ENCODE measurements at regions not wholly inside any gene's neighbourhood (a gene's known extent, or its start where the extent isn't known, plus 50 kb on each side); places are given as distances from the start of the nearest gene placed in this dataset.

DNA sequence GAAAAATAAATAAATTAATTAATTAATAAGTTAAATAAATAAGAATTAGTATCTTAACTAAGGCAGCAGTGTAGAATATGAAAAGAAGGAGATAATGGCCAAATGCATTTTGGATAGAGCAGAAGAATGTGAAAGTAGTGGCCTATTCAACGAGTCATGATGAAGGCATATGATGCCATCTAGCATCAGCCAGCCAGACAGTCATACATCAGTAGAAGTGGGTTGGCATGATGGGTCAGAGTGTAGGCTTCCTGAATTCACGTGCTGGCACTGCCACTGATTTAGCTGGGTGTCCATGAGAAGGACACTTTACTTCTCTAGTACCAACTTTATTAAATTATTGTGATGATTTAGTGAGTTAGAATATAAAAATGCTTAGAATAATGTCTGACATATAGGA, 256.1 kb upstream of the ARPP21 start:
- H3K9me3 Mint-ChIP-seq, result peaks cover 2 to 13% (median 10%) of the 10 kb centered on the region in 8 donors
- no peaks in the 10 kb centered on the region for H3K4me1 Mint-ChIP-seq
- H3K4me1 ChIP-seq (ENCODE audit: insufficient read depth, low read length), result no peaks in the 10 kb centered on the region
- no peaks in the 10 kb centered on the region for H3K9me3 ChIP-seq (ENCODE audit: control insufficient read depth in 1 of 2, low read length in 2 of 2)
- H3K27ac Mint-ChIP-seq, result no peak overlapping the region
- H3K4me3 Mint-ChIP-seq, result no peak overlapping the region
- ChIA-PET POLR2A (ENCODE audit: partially characterized antibody) (no interaction called here), CTCF (ENCODE audit: partially characterized antibody) (no interaction called here)
- no peaks in the 10 kb centered on the region for H3K36me3 Mint-ChIP-seq
- no peak for DNase-seq
- H3K27ac ChIP-seq (ENCODE audit: low read depth, low read length), result no peak overlapping the region
- intact Hi-C loops (cut with micrococcal nuclease), result no loop called here
- no peaks in the 10 kb centered on the region for H3K36me3 ChIP-seq (ENCODE audit: insufficient read depth, low read length)
- H3K27me3 Mint-ChIP-seq, result no peaks in the 10 kb centered on the region
- H3K27me3 ChIP-seq (ENCODE audit: insufficient read depth, low read length), result no peaks in the 10 kb centered on the region
- H3K4me3 ChIP-seq (ENCODE audit: low read length in 2 of 2), result no peak overlapping the region

DNA sequence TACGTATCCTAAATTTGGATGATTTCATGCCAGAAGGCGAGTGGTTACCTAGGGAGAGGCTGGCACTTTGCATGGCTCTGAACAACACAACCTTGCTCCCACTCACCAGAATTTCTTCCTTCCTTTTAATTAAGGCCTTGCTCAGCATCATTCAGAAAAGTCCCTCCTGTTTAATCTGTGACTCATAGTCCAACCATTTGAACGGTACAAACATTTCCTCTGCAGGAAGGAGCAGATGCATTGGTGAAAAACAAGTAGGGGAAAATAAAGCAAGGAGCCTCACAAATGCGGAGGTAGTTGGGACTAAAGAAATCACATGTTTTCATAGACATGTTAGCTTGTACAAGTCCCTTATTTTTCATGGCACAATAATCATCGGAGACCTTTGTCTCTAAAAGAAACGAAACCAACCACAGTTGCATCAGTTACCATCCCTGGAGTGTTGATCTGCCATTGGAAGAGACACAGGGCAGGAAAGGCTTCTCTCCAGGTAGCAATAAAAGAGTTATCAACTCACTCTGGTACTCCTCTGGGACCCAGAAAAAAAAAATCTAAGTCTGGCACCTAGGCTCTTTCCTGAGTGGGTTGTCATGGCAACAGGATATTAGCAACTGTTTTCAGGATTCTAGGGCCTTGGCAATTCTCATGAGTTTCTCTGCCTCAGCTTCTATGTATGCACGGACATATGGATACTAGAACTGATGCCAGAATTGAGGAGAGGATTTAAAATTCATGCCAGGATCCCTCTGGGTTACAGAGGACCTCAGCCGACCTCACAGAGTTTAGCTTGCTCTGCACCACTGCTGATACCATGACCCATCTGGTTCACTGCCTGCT, 255.4 kb upstream of the ARPP21 start:
- POLR2A ChIA-PET (ENCODE audit: partially characterized antibody), result no interaction called here
- H3K27me3 Mint-ChIP-seq, result no peaks in the 10 kb centered on the region
- no peaks in the 10 kb centered on the region for H3K36me3 ChIP-seq (ENCODE audit: insufficient read depth, low read length)
- CTCF ChIA-PET (ENCODE audit: partially characterized antibody), result no interaction called here
- H3K27ac Mint-ChIP-seq, result no peak overlapping the region
- intact Hi-C loops (cut with micrococcal nuclease), result no loop called here
- H3K4me3 Mint-ChIP-seq, result no peak overlapping the region
- H3K4me1 Mint-ChIP-seq, result no peaks in the 10 kb centered on the region
- no peaks in the 10 kb centered on the region for H3K36me3 Mint-ChIP-seq
- no peak overlapping the region for H3K27ac ChIP-seq (ENCODE audit: low read depth, low read length)
- H3K4me1 ChIP-seq (ENCODE audit: insufficient read depth, low read length), result no peaks in the 10 kb centered on the region
- no peaks in the 10 kb centered on the region for H3K9me3 ChIP-seq (ENCODE audit: control insufficient read depth in 1 of 2, low read length in 2 of 2)
- H3K27me3 ChIP-seq (ENCODE audit: insufficient read depth, low read length), result no peaks in the 10 kb centered on the region
- DNase-seq, result no peak
- peaks cover 6 to 14% (median 11%) of the 10 kb centered on the region in 8 donors for H3K9me3 Mint-ChIP-seq
- no peak overlapping the region for H3K4me3 ChIP-seq (ENCODE audit: low read length in 2 of 2)

DNA sequence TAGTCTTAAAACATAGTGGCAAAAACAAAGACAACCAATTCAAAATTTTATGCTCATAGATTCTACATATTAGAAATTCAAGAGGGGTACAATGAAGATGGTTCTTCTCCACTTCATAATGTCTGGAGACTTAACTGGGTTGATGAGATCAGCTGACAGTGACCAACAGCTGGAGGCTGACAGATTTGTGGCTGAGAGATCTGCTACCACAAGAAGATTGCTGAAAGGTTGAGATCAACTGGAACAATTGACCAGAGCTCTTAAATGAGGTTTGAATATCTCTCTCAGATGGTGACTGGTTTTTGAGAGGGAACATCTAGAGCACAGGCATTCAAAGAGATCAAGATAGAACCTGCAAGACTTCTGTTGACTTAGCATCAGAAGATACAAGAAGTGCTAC, 254.1 kb upstream of the ARPP21 start:
- Histone ChIP-seq H3K4me3 (ENCODE audit: low read length in 2 of 2) (no peak overlapping the region), H3K36me3 (ENCODE audit: insufficient read depth, low read length) (no peaks in the 10 kb centered on the region), H3K4me1 (ENCODE audit: insufficient read depth, low read length) (no peaks in the 10 kb centered on the region), H3K9me3 (ENCODE audit: control insufficient read depth in 1 of 2, low read length in 2 of 2) (no peaks in the 10 kb centered on the region), H3K27me3 (ENCODE audit: insufficient read depth, low read length) (no peaks in the 10 kb centered on the region), H3K27ac (ENCODE audit: low read depth, low read length) (no peak overlapping the region)
- no peak for DNase-seq
- intact Hi-C loops (cut with micrococcal nuclease), result no loop called here
- H3K36me3 Mint-ChIP-seq, result no peaks in the 10 kb centered on the region
- H3K27ac Mint-ChIP-seq, result no peak overlapping the region
- ChIA-PET CTCF (ENCODE audit: partially characterized antibody) (no interaction called here), POLR2A (ENCODE audit: partially characterized antibody) (no interaction called here)
- H3K4me1 Mint-ChIP-seq, result no peaks in the 10 kb centered on the region
- H3K9me3 Mint-ChIP-seq, result peaks cover 5 to 15% (median 11%) of the 10 kb centered on the region in 8 donors
- no peaks in the 10 kb centered on the region for H3K27me3 Mint-ChIP-seq
- H3K4me3 Mint-ChIP-seq, result no peak overlapping the region

DNA sequence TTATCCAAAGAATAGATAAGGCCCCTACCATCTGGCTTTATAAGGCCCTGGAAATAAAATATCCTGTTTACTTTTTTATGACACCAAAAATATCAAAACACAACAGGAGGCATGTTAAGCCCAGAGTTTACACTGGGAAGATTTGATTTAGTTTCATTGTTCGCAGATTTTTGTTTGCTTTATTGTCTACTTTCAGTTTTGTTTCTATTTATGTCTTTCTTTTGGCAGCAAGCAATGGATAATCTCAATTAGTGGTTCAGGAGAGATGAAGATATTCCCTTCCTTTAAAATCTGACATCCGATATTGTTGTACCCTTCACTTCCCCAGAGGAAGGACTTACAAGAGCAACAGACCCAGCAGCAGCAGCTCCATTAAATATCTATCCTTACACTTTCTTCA, 249.4 kb upstream of the ARPP21 start:
- Histone ChIP-seq H3K36me3 (ENCODE audit: insufficient read depth, low read length) (no peaks in the 10 kb centered on the region), H3K4me1 (ENCODE audit: insufficient read depth, low read length) (no peaks in the 10 kb centered on the region), H3K9me3 (ENCODE audit: control insufficient read depth in 1 of 2, low read length in 2 of 2) (no peaks in the 10 kb centered on the region), H3K27ac (ENCODE audit: low read depth, low read length) (no peak overlapping the region), H3K27me3 (ENCODE audit: insufficient read depth, low read length) (no peaks in the 10 kb centered on the region), H3K4me3 (ENCODE audit: low read length in 2 of 2) (no peak overlapping the region)
- DNase-seq, result no peak
- intact Hi-C loops (cut with micrococcal nuclease), result no loop called here
- ChIA-PET POLR2A (ENCODE audit: partially characterized antibody) (no interaction called here), CTCF (ENCODE audit: partially characterized antibody) (no interaction called here)
- Mint-ChIP-seq H3K4me3 (no peak overlapping the region), H3K36me3 (no peaks in the 10 kb centered on the region), H3K27ac (no peak overlapping the region), H3K9me3 (peaks cover 4 to 28% (median 14%) of the 10 kb centered on the region in 8 donors), H3K4me1 (no peaks in the 10 kb centered on the region), H3K27me3 (no peaks in the 10 kb centered on the region)

DNA sequence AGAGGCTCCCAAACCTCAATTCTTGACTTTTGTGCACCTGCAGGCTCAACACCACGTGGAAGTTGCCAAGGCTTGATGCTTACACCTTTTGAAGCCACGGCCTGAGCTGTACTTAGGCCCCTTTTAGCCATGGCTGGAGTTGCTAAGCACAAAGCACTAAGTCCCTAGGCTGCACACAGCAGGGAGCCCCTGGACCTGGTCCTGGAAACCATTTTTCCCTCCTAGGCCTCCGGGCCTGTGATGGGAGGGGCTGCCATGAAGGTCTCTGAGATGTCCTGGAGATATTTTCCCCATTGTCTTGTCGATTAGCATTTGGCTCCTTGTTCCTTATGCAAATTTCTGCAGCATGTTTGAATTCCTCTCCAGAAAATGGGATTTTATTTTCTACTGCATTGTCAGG, 247.1 kb upstream of the ARPP21 start:
- H3K9me3 Mint-ChIP-seq, result peaks cover 2 to 27% (median 14%) of the 10 kb centered on the region in 8 donors
- H3K27ac ChIP-seq (ENCODE audit: low read depth, low read length), result no peak overlapping the region
- DNase-seq, result no peak
- H3K4me1 Mint-ChIP-seq, result no peaks in the 10 kb centered on the region
- intact Hi-C loops (cut with micrococcal nuclease), result no loop called here
- no peaks in the 10 kb centered on the region for H3K27me3 Mint-ChIP-seq
- no peaks in the 10 kb centered on the region for H3K27me3 ChIP-seq (ENCODE audit: insufficient read depth, low read length)
- no peaks in the 10 kb centered on the region for H3K9me3 ChIP-seq (ENCODE audit: control insufficient read depth in 1 of 2, low read length in 2 of 2)
- ChIA-PET POLR2A (ENCODE audit: partially characterized antibody) (no interaction called here), CTCF (ENCODE audit: partially characterized antibody) (no interaction called here)
- no peak overlapping the region for H3K4me3 ChIP-seq (ENCODE audit: low read length in 2 of 2)
- no peak overlapping the region for H3K27ac Mint-ChIP-seq
- no peaks in the 10 kb centered on the region for H3K36me3 Mint-ChIP-seq
- no peaks in the 10 kb centered on the region for H3K4me1 ChIP-seq (ENCODE audit: insufficient read depth, low read length)
- H3K36me3 ChIP-seq (ENCODE audit: insufficient read depth, low read length), result no peaks in the 10 kb centered on the region
- no peak overlapping the region for H3K4me3 Mint-ChIP-seq

DNA sequence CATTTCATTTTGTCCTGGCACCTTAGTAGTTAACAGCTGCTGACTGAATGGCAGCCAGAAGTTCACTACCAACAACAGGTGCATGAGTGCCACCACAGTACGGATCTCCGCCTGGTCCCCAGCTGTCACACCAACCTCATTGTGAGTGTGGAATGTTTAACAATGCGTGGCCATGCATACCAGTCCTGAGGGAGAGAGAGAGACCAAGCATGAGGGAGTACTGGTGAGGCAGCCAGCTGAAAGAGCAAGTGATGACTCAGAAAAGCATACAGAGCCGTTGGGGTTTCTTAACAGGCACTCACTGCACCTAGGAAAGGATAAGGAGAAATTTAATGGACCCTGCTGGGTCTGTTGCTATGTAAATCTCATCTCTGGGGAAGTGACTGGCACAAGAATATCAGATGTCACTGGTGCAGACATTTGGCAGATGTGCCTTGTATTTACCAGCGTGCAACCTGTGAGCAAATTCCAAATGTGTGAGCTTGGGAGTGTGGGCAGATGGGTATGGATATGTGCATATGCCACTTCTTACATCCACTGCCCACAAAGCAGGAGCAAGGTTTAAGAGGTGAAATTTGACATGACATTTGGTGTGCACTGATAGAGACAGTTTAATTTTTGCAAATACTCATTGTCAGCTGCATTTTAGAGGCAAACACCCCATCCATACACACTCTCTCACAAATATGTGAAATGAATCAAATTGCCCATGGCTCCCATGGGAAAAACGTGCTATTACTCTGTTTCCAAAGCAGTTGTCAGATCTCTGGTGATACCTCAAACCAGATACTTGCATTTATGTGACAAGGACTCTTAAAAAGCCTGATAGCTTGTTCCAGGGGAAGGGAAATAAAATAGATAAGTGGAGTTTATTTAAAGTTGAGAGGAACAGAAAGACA, 245.2 kb upstream of the ARPP21 start:
- H3K27ac Mint-ChIP-seq, result no peak overlapping the region
- CTCF ChIA-PET (ENCODE audit: partially characterized antibody), result no interaction called here
- no peaks in the 10 kb centered on the region for H3K4me1 Mint-ChIP-seq

DNA sequence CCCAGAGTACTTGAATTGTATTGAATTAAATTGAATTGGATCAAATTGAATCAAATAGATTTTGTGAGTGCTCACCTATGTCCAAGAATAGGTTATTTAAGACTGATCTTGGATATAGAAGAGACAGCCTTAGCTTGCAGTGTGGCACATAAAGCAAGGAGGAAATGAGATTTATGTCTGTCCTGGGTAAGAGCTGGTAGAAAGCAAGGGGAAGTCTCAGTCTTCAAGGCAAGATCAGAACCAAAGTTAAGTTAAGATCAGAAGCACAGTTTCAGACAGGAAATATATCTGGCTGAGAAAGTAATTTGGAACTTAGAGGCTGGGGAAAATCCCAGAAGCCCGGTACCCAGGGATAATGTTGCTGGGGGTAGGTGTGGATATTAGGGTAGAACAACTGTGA, 244.4 kb upstream of the ARPP21 start:
- DNase-seq, result no peak
- Histone ChIP-seq H3K27ac (ENCODE audit: low read depth, low read length) (no peak overlapping the region), H3K27me3 (ENCODE audit: insufficient read depth, low read length) (no peaks in the 10 kb centered on the region), H3K9me3 (ENCODE audit: control insufficient read depth in 1 of 2, low read length in 2 of 2) (no peaks in the 10 kb centered on the region), H3K36me3 (ENCODE audit: insufficient read depth, low read length) (no peaks in the 10 kb centered on the region), H3K4me1 (ENCODE audit: insufficient read depth, low read length) (no peaks in the 10 kb centered on the region), H3K4me3 (ENCODE audit: low read length in 2 of 2) (no peak overlapping the region)
- ChIA-PET CTCF (ENCODE audit: partially characterized antibody) (no interaction called here), POLR2A (ENCODE audit: partially characterized antibody) (no interaction called here)
- intact Hi-C loops (cut with micrococcal nuclease), result no loop called here
- Mint-ChIP-seq H3K9me3 (peaks cover 2 to 24% (median 13%) of the 10 kb centered on the region in 8 donors), H3K36me3 (no peaks in the 10 kb centered on the region), H3K27me3 (no peaks in the 10 kb centered on the region), H3K4me3 (no peak overlapping the region), H3K27ac (no peak overlapping the region), H3K4me1 (no peaks in the 10 kb centered on the region)

More for the DNA sequence above, 245.2 kb upstream of the ARPP21 start:
- H3K27ac ChIP-seq (ENCODE audit: low read depth, low read length), result no peak overlapping the region
- DNase-seq, result no peak
- H3K27me3 ChIP-seq (ENCODE audit: insufficient read depth, low read length), result no peaks in the 10 kb centered on the region
- Mint-ChIP-seq H3K36me3 (no peaks in the 10 kb centered on the region), H3K4me3 (no peak overlapping the region), H3K9me3 (peaks cover 2 to 24% (median 14%) of the 10 kb centered on the region in 8 donors), H3K27me3 (no peaks in the 10 kb centered on the region)
- intact Hi-C loops (cut with micrococcal nuclease), result no loop called here
- no peaks in the 10 kb centered on the region for H3K36me3 ChIP-seq (ENCODE audit: insufficient read depth, low read length)
- H3K4me1 ChIP-seq (ENCODE audit: insufficient read depth, low read length), result no peaks in the 10 kb centered on the region
- no peak overlapping the region for H3K4me3 ChIP-seq (ENCODE audit: low read length in 2 of 2)
- no peaks in the 10 kb centered on the region for H3K9me3 ChIP-seq (ENCODE audit: control insufficient read depth in 1 of 2, low read length in 2 of 2)
- POLR2A ChIA-PET (ENCODE audit: partially characterized antibody), result no interaction called here
